ENCODE measurements at regions not wholly inside any gene's neighbourhood (a gene's known extent, or its start where the extent isn't known, plus 50 kb on each side); places are given as distances from the start of the nearest gene placed in this dataset.
"Not testable (repeated sequence)": the region's sequence is repeated elsewhere in the genome, so short reads cannot be mapped to it uniquely, and the experiment has no call there.

DNA sequence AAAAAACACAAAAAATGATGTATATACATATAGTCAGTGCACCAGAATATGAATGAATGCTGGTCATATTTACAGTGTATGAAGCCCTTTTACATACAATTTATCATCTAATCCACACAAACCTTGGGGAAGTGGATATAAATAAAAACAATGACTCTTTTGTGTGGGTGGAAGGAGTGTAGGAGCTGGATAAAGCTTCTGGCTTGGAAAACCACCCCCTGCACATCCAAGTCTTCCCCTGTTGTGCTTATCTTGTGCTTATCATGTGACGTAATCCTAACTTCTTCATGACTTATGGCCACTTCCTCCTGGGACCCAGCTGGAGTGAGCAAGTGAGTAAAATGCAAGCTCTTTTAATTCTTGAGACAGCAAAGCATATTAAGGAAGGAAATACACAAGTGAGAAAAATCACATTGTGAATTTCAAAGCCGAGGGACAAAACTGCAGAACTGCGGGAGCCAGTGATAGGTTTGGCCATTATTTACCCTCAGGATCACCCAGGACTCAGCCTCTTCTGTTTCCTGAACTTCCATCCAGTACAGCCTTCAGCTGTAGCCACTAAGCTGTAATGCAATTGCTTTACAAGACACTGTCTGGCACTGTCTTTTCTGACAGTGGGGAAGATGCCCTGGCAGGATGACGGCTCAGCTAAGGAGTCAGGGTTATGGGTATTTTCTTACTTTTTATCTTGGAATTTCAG, 104.0 kb upstream of the PPM1J start:
- no peak for DNase-seq

GRCh38 chr1:112817555-112818373, 102.6 kb upstream of the PPM1J start:
- DNase-seq, result no peak

- no peak for DNase-seq
Observed at GRCh38 chr1:112815376-112815775, 100.2 kb upstream of the PPM1J start.

- DNase-seq, result not testable (repeated sequence)
Observed at GRCh38 chr1:112814645-112815044, 99.5 kb upstream of the PPM1J start.

- peak; percentile 67 for DNase-seq
Observed at GRCh38 chr1:112808861-112809684, 93.9 kb upstream of the PPM1J start.

DNA sequence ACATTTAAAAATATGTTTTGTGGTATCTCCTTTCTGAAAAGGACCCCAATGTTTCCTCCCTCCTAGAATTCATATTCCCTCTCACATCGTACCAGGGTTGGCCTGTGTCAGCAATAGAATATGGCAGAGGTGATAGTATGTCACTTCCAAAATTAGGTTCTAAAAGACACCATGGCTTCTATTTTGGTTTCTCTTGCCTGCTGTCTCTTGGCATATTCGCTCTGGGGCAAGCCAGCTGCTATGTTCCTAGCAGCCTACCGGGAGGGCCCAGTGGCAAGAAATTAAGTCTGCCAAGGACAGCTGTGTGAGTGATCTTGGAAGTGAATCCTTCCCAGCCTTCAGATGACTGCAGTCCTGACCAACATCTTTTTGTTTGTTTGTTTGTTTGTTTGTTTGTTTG, 92.9 kb upstream of the PPM1J start:
- no peak for DNase-seq

- DNase-seq, result no peak
Observed at GRCh38 chr1:112807117-112807516, 92.0 kb upstream of the PPM1J start.

DNA sequence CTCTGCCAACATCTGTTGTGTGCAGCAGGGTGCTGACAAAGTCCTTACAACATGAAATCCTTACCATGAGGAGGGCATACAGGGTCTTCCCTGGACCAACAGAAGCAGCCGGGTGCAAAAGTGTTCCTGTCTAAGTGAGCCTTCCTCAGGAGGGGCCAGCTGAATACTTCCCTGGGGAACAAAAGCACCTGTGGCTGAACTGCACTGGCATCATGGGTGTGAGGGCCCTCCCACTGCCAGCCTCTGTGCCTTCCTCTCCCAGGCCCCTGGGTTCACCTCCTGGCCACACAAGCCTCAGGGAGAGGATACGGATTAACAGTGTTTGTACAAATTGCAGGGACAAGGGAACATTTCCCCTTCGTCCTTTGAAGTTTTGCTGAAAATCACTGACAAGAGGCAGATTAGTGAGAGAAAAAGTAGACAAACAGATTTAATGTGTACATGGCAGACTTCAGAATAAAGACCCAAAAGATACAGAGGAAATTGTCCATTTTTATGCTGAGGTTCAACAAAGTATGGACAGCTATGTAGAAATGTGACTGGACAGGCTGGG, 91.0 kb upstream of the PPM1J start:
- DNase-seq, result no peak

DNA sequence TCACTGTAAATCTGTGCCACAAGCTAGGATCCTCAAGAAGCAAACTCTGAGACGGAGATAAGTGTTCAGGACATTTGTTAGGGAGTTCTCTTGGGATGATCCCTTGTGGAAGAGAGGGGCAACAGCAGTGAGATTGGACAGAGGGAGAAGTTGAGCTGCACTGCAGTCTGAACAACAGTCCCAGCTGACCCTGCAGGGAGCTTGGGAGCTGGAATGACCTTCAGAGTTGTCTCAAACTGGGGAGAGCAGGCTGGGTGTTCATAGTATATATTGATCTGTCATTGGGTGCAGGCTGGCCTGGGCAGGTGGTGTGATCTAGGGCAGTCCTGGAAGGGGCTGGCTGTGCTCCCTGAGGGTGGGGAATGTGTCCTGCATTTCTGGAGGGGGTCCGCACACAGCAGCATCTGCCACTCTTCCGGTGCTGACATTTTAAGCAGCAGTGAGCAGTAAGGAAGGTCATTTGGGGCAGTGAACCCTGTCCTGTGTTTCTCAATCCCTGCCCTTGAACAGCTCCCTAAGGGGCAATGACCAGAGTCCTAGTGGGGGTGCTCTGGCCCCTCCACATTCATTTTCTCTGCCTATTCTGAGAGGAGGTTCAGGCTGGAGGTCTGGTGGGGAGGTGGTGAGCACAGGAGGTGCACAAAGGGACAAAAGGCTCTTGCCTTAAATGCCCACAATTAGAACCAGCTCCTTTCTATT, 90.2 kb upstream of the PPM1J start:
- DNase-seq, result no peak

GRCh38 chr1:112803906-112804762, 89.0 kb upstream of the PPM1J start:
- DNase-seq, result peak; percentile 58

DNA sequence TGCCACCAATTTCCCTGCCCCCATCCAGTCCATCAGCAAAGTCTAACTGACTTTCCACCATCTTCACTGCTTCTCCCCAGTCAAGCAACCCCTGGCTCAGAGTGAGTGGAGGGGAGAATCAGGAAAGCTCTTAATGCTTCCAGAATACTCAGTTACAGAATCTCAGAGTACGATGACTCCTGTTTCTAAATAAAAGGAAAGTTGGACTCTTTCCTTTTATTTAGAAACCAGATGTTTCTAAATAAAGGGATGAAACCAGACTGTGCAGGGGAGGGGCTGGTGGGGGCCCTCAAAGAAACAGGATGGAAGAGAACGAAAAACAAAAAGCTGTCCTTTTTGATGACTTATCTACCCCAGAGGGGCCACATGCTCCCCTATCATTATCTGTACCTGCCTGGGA, 85.2 kb upstream of the PPM1J start:
- DNase-seq, result no peak

DNA sequence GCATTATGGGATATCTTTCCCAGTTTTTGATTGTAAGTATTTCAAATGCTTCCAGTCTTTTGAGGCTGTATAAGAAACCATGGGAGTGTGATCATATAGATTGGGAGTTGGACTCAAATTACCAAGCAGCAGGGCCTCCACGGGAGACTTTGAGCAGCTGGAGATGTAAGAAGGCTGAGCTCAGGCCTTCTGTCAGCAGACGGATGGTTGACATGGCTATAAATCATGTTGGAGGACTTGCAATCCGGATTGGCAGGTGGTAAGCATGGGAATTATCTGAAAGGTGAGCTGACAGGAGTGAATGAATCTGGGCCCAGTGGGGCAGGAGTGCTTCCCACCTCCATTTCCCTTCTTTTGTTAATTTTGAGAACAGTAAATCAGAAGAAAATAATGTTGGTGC, 83.2 kb upstream of the PPM1J start:
- DNase-seq, result no peak

- DNase-seq, result no peak
Observed at GRCh38 chr1:112797224-112797623, 82.1 kb upstream of the PPM1J start.

DNA sequence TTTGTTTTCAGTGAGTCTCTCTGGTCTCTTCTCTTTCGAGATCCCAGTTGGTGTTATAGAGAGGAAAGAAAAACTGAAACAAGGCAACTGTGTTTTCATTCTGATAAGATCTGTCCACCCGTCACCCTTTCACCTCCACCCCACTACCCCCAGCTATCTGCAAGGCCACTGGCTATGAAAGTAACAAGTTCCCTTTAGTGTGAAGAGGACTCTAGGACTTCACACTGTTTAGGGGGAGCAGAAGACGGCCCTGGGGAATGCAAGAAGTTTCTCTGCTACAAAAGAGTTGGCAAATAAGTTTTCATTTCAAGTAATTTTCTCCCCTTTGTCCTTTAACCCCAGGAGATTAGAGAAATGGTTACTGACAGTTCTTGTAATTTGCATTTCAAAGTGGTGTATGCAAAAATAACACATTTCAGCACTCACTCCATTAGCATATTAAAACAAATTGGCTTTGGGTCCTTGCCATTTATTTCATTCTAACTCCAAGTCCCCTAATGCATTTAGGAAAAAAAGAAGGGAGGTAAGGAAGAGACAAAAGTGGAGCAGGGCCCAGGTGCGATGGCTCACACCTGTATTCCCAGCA, 79.6 kb upstream of the PPM1J start:
- no peak for DNase-seq

GRCh38 chr1:112793631-112794565, 78.8 kb upstream of the PPM1J start:
- no peak for DNase-seq

GRCh38 chr1:112791723-112792104, 76.6 kb upstream of the PPM1J start:
- no peak for DNase-seq

DNA sequence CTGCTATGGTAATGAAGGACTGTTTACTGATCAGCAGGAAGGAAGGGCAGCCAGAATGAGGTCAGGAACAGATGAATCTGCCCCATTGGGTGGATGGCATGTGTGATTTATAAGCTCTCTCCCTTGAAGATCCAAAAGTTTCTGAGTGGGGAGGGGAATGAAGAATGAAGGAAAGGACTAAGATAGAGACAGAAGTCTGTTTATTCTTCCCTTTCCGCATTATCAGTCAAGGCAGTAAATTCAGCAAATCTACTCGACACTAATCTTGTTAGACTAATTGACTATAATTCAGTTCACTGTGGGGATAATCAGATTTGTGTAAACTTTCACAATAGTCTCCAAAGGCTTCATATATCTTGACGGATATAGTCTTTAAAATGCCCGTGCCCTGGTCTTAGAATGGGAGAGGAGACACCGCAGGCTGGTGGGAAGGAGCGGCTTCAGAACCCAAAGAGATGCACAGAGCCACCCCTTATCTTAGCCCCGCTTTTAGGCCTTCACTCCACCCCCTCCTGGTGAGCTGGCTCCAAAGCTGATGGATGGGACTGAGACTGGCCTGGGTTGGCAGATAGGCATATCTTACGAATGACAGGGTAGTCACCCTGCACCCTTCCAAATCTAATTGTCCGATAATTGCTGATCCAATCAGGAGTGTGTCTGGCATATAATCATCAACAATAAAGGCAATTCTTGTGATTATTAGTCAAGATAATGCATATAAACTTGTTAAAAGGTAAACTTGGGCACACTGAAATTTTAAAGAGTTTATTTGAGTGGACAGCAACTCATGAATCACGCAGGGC, 76.0 kb upstream of the PPM1J start:
- DNase-seq, result no peak

- no peak for DNase-seq
Observed at GRCh38 chr1:112788561-112788960, 73.4 kb upstream of the PPM1J start.

Measured in left kidney (tissue), 1 donor.